NT2/D1 (cell line): ENCODE measurements at regions not wholly inside any gene's neighbourhood (a gene's known extent, or its start where the extent isn't known, plus 50 kb on each side); places are given as distances from the start of the nearest gene placed in this dataset.

Experiments used
- SUZ12 ChIP-seq: IDR thresholded peaks from 2 replicates; pipeline ENCODE4 v1.6.1; 2011; ENCODE audit not compliant: insufficient read length, insufficient read depth; ENCODE audit errors: extremely low read depth
- YY1 ChIP-seq: IDR thresholded peaks from 2 replicates; pipeline ENCODE4 v1.6.1; 2011; ENCODE audit not compliant: insufficient read length, insufficient read depth
- ZNF274 ChIP-seq: IDR thresholded peaks from 2 replicates; pipeline ENCODE4 v1.6.1; 2011; ENCODE audit warnings: mild to moderate bottlenecking, low read depth, low read length

DNA sequence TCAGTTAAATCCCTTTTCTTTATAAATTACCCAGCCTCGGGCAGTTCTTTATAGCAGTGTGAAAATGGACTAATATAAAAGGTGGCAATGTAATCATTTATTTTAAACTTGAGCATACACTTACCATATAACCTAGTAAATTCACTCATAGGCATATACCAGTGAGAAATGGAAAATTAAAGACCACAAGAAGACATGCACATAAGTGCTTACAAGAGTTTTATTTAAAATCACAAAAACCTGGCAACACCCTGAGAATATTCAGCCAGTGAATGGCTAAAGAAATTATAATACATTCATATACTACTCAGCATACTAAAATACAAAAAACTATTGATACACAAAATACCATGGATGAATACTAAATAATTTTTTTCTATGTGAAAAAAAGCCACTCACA lies 1017.5 kb upstream of the TMEM132C start:
- no peak for TF ChIP-seq SUZ12
- no peak for TF ChIP-seq YY1
- TF ChIP-seq ZNF274, result no peak
